Body of pancreas (tissue), 4 donors: ENCODE measurements at regions not wholly inside any gene's neighbourhood (a gene's known extent, or its start where the extent isn't known, plus 50 kb on each side); places are given as distances from the start of the nearest gene placed in this dataset.

ENCODE experiments used
- ATAC-seq: fragments of 150-250 bp; one replicate; pipeline ENCODE4 v1.9.1; 2016
- DNase-seq, 4 donors: peaks; one replicate each; pipeline ENCODE4 v3.0.0-alpha.2; 2019
- H3K27ac ChIP-seq, 4 donors: fragments of 200-600 bp; sonication (generic); 1 replicate in 3 of 4; 2 replicates in 1 of 4; pipeline versions ENCODE4 v1.5.1 to v1.6.1; 2016 to 2019; ENCODE audit warnings: mild to moderate bottlenecking in 1 of 4, mixed read lengths in 1 of 4, moderate library complexity in 1 of 4
- H3K27me3 ChIP-seq, 2 donors: fragments of 200-600 bp; sonication (generic); one replicate each; pipeline ENCODE4 v1.6.0; 2016; ENCODE audit warnings: mild to moderate bottlenecking in 1 of 2
- H3K36me3 ChIP-seq, 2 donors: fragments of 200-600 bp; sonication (generic); replicated peaks in 1 of 2; 2 replicates each; pipeline ENCODE4 v1.5.1; 2016; ENCODE audit warnings: low read depth in 2 of 2; ENCODE audit not compliant: insufficient read depth in 1 of 2
- H3K4me1 ChIP-seq: fragments of 200-600 bp; sonication (generic); one replicate; pipeline ENCODE4 v1.6.0; 2016
- H3K4me3 ChIP-seq, 2 donors: fragments of 200-600 bp; sonication (generic); 1 replicate in 1 of 2; 2 replicates in 1 of 2; pipeline ENCODE4 v1.5.1; 2016 to 2019
- H3K9me3 ChIP-seq, 3 donors: fragments of 200-600 bp; sonication (generic); 1 replicate in 2 of 3; 2 replicates in 1 of 3; pipeline ENCODE4 v1.5.1; 2016
- POLR2A ChIP-seq, 3 donors: fragments of 450-650 bp; IDR thresholded peaks; one replicate each; pipeline ENCODE4 v1.6.1; 2016; ENCODE audit warnings: antibody characterized with exemption in 3 of 3, mild to moderate bottlenecking in 2 of 3
- WGBS, 2 donors: methylation state at CpG; one replicate each; pipeline ENCODE4 v1.1.5; 2017; 5-methylcytosine and 5-hydroxymethylcytosine counted together
- intact Hi-C: fragments of 100-400 bp; cut with DNase I; formaldehyde crosslinking; loops from one replicate; pipeline ENCODE4 v1.15.1; 2023
- TF ChIP-seq, protein P1 (sequence below), 7 experiments: fragments of 450-650 bp in 4 of 7; fragments of 200-600 bp in 3 of 7; sonication (generic) in 3 of 7; IDR thresholded peaks; one replicate each; pipeline ENCODE4 v1.5.1; 2016 to 2019; ENCODE audit warnings: antibody characterized with exemption in 7 of 7

DNA sequence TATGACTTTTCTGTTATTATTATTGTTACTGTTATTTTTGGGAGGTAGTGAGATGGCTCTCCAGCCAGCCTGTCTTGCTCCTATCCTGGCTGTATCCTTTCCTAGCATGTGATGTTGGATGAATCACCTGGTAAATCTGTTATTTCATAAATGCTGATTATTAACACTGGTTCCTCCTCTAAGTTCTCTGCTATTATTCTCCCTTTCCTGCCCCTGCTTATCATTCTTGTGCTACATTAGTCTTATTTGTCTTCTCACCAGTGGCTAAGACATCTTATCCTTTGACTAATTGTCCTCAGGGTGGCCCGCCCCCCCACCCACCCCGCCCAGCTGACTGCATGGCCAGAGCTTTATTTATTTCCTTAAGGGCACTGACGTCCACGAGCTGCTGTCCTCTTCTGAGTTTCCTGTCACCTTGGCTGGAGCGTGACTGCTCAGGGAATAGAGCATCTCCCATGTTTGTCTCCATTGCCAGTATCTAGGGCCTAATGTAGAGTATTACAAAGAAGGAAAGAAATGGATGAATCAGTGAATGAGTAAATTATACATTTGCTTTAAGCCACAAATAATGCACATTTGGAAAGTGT, 110.1 kb upstream of the KLF6 start:
- ATAC-seq (no peak), DNase-seq (no peak)
- Histone ChIP-seq H3K27me3 (no peaks in the 10 kb centered on the region), H3K4me1 (peaks cover 7% of the 10 kb centered on the region), H3K27ac (no peak overlapping the region), H3K36me3 (no peaks in the 10 kb centered on the region), H3K4me3 (no peak overlapping the region), H3K9me3 (no peaks in the 10 kb centered on the region)
- 57 to 73% methylated on average over 5 of the region's 5 CpGs for WGBS, 2 donors
- intact Hi-C loops: no loop called here
- TF ChIP-seq, protein P1, sequence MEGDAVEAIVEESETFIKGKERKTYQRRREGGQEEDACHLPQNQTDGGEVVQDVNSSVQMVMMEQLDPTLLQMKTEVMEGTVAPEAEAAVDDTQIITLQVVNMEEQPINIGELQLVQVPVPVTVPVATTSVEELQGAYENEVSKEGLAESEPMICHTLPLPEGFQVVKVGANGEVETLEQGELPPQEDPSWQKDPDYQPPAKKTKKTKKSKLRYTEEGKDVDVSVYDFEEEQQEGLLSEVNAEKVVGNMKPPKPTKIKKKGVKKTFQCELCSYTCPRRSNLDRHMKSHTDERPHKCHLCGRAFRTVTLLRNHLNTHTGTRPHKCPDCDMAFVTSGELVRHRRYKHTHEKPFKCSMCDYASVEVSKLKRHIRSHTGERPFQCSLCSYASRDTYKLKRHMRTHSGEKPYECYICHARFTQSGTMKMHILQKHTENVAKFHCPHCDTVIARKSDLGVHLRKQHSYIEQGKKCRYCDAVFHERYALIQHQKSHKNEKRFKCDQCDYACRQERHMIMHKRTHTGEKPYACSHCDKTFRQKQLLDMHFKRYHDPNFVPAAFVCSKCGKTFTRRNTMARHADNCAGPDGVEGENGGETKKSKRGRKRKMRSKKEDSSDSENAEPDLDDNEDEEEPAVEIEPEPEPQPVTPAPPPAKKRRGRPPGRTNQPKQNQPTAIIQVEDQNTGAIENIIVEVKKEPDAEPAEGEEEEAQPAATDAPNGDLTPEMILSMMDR (IDR thresholded peaks at IDR 0.05): no peak
- TF ChIP-seq POLR2A (IDR thresholded peaks at IDR 0.05): no peak

DNA sequence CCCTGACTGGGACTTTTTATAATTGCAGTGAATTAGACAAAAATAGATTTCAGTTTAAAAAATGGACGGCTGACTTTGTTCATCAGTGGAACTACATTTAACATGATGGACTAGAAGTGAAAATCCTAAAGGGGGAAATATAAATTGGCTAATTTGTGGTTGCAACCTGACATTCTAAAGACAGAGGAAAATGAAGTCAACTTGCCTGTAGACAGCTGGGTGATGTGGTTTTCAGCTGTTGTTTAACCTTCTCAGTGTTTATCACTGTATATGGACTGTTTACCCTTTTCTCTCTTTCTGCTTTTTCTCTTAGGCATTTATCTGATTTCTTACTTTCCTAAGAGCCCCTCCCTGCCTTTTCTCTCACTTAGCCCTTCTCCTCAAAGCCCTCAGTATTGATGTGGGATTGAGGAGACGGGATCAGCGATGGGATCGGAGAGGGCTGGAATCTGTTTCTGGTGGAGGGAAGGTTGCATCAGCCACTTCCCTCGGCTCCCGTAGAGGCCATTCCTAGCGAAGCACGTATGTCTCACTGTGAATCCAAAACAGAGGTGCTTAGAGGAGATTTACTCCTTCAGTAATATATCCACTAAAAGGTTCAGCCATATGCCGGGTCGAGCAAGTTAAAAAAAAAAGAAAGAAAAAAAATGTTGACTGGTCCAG, 109.0 kb upstream of the KLF6 start:
- DNase-seq (no peak), ATAC-seq (no peak)
- H3K4me1 ChIP-seq: peaks cover 10% of the 10 kb centered on the region
- TF ChIP-seq POLR2A (IDR thresholded peaks at IDR 0.05): no peak
- TF ChIP-seq, protein P1 (IDR thresholded peaks at IDR 0.05): no peak
- no peak overlapping the region for H3K4me3 ChIP-seq
- H3K27ac ChIP-seq: no peak overlapping the region
- no peaks in the 10 kb centered on the region for H3K27me3 ChIP-seq
- H3K36me3 ChIP-seq: no peaks in the 10 kb centered on the region
- H3K9me3 ChIP-seq: no peaks in the 10 kb centered on the region
- intact Hi-C loops: no loop called here
- WGBS, 2 donors: 83 to 86% methylated on average over 10 of the region's 10 CpGs

DNA sequence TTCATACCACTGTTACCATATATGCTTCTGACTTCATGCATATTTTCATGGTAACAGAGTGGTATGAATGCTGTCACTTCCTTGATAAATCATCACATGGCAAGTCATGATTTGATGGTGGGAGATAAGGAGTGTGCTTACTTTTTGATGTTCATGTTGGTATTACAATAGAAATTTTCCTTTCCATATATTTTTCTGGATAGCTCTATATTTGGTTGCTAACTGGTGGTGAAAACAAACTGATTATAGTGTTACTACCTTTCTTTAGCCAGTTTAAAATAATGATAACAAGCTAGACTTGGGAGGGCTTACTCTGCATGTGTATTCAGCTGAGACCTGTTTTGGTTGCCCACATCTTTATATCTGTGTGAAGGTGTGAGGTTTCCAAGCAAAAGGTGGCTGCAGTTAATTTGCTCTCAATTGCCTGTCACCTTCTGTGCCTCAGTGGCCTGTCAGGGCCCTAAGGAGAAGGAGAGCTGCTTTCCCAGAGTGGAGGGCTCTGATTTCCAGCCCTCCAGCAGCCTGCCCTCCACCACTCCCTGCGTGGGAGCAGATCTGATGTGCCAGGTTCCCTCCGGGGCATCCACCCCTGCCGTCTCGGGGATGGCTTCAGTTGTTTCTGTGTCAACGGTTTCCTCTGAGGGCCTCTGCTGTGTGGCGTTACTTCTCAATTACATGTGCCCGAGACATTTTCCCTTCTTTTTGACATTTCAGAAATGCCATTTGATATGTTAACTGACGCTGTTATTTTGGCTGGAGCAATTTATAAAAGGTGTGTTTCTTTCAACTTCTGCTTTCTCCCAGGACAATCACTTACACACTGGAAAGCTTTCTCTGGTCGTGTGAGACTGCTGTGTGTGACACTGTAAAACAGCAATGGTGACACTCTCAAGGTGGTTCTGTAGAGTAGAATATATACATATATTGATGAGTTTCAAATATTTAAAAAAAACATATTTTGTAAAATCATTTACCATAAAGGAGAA, 107.7 kb upstream of the KLF6 start:
- ATAC-seq (no peak), DNase-seq (no peak)
- TF ChIP-seq POLR2A (IDR thresholded peaks at IDR 0.05): no peak
- TF ChIP-seq, protein P1 (IDR thresholded peaks at IDR 0.05): no peak
- Histone ChIP-seq H3K4me1 (peaks cover 13% of the 10 kb centered on the region), H3K9me3 (no peaks in the 10 kb centered on the region), H3K4me3 (no peak overlapping the region), H3K27me3 (no peaks in the 10 kb centered on the region), H3K27ac (no peak overlapping the region), H3K36me3 (no peaks in the 10 kb centered on the region)
- intact Hi-C loops: no loop called here
- 59 to 65% methylated on average over 9 of the region's 9 CpGs for WGBS, 2 donors

DNA sequence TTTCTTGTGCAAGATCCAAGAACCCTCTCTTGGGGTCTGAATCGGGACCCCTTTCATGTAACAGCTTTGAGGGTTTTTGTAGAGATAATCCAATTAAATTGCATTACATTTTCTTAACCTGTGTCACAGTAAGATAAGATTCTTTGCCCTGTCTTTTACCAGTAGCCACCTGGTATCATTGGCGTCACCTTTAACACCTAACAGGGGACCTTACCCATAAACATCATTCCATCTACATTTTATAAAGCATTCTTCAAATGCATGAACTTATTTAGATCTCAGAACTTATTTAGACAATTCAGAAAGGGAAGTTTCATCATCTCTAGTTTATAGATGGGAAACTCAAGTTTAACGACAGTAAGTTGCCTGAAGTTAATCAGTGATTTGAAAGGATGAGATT, 106.4 kb upstream of the KLF6 start:
- Histone ChIP-seq H3K4me3 (no peak overlapping the region), H3K4me1 (peaks cover 25% of the 10 kb centered on the region), H3K27ac (no peak overlapping the region), H3K27me3 (no peaks in the 10 kb centered on the region), H3K9me3 (no peaks in the 10 kb centered on the region), H3K36me3 (no peaks in the 10 kb centered on the region)
- TF ChIP-seq POLR2A (IDR thresholded peaks at IDR 0.05): no peak
- TF ChIP-seq, protein P1 (IDR thresholded peaks at IDR 0.05): no peak
- DNase-seq (no peak), ATAC-seq (no peak)
- 87 to 90% methylated on average over 3 of the region's 3 CpGs for WGBS, 2 donors
- intact Hi-C loops: no loop called here
